NCI-H2081 treated with DMSO at 0.1 percent for 48 hours (cell line): ENCODE measurements at regions not wholly inside any gene's neighbourhood (a gene's known extent, or its start where the extent isn't known, plus 50 kb on each side); places are given as distances from the start of the nearest gene placed in this dataset.
"Not testable (repeated sequence)": the region's sequence is repeated elsewhere in the genome, so short reads cannot be mapped to it uniquely, and the experiment has no call there.

ENCODE experiments used
- DNase-seq: peaks from one replicate; lab custom pipeline; 2025; lab: John Stamatoyannopoulos, UW

DNA sequence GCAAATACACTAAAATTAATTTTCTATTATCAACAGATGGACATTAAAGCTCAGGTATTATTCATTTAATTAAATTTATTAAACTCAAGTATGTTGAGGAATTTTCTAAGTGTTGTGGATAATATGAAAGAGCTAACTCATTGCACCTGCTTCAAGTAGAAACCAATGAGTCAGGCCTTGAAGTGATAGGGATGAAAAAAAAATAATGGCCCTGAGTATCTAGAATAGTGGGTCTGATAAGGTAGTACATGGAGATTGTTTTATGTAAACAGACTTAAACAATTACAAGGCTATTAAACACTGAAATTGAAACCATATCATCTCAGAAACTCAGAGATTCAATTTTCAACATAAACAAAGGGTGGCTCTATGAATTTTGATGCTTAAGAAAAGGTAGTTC, 857.1 kb upstream of the GBE1 start:
- DNase-seq, result no peak

DNA sequence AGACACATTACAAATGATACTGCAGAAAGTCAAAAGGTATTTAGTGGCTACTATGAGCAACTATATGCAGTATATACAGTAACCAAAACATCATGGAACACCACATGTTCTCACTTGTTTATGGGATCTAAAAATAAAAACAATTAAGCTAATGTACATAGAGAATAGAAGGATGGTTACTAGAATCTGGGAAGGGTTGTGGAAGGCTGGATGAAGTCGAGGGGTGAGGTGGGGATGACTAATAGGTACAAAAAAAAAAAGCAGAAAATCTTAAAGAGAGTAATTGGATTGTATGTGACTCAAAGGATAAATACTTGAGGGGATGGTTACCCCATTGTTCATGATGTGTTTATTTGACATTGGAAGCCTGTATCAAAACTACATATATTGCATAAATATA, 848.8 kb upstream of the GBE1 start:
- DNase-seq, result no peak

DNA sequence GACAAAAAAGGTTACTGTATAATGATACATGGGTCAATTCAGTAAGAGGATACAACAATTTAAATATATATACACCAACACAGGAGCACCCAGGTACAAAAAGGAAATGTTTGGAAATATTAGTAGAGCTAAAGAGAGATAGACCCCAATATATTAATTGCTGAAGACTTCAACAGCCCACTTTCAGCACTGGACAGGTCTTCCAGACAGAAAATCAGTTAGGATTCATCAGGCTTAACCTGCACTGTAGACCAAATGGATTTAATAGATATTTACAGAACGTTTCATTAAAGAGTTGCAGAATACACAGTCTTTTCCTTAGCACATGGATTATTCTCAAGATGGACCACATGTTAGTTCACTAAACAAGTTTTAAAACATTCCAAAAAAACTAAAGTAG, 845.9 kb upstream of the GBE1 start:
- DNase-seq, result no peak

DNA sequence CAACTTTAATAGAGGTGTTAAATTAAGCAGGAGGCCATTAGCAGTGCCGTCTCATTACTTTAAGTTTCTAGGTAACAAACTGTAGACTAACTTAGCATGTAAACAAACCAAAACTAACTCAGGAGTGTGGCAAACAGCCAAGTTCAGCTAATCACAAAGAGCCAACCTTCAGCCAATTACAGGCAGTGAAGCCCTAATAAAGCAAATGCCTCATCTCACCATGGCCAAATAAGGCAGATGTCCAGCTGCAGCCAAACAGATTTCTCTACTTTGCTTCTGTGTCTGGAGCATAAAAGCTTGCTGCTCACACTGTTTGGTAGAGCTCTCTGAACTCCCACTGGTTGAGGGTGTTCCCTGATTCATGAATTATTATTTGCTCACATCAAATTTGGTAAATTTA, 835.4 kb upstream of the GBE1 start:
- DNase-seq, result no peak

DNA sequence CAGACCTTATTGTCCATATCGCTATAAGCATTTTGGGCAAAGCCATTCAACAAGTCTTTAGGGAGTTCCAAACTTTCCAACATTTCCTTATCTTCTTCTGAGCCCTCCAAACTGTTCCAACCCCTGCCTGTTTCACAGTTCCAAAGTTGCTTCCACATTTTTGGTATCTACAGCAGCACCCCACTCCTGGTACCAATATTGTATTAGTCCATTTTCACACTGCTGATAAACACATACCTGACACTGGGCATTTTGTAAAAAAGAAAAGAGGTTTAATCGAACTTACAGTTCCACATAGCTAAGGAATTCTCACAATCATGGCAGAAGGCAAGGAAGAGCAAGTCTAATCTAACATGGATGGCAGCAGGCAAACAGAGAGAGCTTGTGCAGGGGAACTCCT, 834.1 kb upstream of the GBE1 start:
- no peak for DNase-seq

DNA sequence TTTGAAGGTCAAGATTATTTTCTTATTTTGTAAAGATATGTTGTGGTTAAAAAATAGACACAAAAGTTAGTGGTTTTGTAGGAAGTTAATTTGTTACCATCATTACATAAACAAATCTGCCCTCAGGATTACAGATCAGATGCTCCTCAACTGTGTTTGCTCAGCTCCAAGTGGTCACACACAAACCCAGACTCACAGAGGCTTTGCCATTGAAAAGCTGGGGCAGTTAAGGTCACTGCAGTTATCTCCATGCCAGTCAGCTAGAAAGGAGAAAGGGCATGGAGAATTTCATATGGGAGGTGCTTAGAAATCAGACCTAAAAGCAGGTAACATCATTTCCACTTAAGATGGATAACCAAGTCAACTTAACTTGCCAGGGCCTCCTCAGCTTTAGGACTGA, 825.7 kb upstream of the GBE1 start:
- no peak for DNase-seq

DNA sequence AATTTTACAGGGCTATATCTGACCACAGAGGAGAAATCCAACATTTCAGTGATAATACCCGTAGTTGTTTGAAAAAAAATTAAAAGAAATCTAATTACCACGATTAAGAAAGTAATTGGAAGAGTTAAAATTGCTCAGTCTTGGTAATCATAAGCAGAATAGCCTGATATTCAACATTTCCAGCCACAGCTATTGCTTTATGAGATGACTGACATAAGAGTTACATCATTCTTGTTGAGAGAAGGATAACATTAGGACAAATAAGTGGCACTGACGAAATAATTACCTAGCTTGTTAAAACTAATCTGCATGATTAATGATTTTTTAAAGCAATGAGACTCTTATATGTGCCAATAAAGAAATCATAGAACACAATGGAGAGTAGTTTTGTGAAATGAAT, 825.0 kb upstream of the GBE1 start:
- no peak for DNase-seq

DNA sequence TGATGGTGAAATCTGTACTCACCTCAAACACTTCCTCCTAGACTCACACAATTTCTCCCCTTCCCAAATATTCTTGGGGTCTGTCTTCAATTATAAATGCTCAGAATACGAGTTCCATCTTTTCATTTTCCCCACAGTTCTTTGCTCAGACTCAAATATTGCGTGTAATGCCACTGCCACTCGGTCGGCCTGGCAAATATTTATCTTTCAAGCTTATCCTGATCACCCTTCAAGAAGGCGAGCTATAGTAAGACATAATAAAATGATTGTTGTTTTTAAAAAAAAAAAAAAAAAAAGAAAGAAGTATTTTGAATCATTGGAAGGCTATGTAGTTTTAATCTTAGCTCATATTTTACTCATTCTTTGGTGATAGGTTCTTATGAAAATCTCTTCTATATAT, 824.6 kb upstream of the GBE1 start:
- not testable (repeated sequence) for DNase-seq

DNA sequence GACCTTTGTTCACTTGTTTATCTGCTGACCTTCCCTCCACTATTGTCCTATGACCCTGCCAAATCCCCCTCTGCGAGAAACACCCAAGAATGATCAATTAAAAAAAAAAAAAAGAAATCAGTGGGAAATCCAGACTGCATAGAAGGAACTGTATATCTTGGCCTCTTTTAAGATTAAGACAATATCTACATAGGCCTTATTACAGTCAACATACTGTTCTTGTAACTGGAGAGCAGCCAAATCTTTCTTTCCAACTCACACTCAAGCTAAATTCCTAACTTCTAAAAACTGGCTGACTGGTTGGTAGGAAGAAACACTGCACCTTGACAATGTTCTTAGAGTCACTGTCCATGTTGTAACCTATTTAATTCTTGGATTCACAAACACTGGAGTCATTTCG, 824.1 kb upstream of the GBE1 start:
- not testable (repeated sequence) for DNase-seq

DNA sequence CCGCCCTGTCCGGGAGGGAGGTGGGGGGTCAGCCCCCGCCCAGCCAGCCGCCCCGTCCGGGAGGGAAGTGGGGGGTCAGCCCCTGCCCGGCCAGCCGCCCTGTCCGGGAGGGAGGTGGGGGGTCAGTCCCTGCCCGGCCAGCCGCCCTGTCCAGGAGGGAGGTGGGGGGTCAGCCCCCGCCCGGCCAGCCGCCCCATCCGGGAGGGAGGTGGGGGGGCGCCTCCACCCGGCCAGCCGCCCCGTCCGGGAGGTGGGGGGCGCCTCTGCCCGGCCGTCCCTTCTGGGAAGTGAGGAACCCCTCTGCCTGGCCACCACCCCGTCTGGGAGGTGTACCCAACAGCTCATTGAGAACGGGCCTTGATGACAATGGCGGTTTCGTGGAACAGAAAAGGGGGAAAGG, 823.4 kb upstream of the GBE1 start:
- DNase-seq, result not testable (repeated sequence)

DNA sequence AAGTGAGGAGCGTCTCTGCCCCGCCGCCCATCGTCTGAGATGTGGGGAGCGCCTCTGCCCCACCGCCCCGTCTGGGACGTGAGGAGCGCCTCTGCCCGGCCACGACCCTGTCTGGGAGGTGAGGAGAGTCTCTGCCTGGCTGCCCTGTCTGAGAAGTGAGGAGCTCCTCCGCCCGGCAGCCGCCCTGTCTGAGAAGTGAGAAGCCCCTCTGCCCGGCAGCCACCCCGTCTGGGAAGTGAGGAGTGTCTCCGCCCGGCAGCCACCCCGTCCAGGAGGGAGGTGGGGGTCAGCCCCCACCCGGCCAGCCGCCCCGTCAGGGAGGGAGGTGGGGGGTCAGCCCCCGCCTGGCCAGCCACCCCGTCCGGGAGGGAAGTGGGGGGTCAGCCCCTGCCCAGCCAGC, 823.0 kb upstream of the GBE1 start:
- DNase-seq, result not testable (repeated sequence)

DNA sequence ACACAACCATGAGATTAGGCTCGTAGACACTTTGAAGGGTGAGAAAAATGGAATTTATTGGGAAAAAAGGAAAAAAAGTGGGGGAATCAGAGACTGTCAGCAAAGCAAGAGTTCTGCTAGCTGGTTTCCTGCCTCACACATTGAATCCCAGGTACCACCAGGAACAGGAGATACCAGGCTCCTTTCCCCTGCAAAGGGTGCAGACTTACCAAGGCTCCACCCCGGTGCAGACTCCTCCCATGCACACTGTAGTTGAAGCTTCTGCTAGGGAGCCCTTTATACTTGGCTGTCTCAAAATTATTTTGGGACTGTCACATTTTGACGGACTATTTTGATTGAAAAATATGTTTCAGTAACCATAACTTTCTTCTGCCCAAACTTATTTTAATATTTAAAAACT, 819.9 kb upstream of the GBE1 start:
- no peak for DNase-seq

DNA sequence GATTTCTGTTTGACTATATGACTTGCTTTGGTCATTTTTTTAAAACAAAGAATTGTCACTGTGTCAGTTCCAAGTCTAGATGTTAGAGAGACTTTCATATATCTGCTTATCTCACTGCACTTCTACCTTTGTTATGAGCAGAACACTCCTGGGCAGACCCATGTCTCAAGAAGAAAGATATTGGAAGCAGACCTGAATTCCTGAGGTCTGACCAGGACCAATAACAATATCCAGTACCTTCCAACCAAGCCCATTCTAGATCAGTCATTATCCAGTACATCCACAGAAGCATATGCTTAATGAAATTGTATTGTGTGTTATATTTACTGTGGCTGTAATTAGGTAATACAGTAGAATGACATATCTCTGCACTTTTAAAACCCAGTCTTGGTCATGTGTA, 811.3 kb upstream of the GBE1 start:
- no peak for DNase-seq

DNA sequence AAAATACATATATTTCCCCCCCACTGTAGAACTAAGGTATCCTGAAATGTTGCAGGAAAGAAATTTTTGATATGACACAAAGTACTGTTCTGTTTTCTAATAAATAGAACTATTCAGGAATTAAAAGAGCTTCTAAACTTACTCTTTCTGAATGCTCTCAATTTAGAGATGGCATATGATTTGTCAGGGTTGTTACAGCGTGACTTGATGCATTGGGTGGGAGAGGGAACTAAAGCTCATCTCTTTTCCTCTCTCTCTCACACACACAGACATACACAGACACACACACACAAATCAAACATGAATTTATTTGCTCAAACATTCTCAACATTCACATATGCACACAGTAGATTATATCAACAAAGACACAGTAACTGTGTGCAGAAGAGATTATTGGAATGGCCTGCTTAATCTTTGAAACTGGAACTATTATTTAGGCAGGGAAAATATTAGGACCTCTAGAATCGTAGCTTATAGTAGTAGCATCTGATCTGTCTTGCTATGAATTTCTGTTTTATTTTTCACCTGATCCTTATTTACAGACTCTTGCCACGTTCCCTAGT, 807.4 kb upstream of the GBE1 start:
- no peak for DNase-seq

DNA sequence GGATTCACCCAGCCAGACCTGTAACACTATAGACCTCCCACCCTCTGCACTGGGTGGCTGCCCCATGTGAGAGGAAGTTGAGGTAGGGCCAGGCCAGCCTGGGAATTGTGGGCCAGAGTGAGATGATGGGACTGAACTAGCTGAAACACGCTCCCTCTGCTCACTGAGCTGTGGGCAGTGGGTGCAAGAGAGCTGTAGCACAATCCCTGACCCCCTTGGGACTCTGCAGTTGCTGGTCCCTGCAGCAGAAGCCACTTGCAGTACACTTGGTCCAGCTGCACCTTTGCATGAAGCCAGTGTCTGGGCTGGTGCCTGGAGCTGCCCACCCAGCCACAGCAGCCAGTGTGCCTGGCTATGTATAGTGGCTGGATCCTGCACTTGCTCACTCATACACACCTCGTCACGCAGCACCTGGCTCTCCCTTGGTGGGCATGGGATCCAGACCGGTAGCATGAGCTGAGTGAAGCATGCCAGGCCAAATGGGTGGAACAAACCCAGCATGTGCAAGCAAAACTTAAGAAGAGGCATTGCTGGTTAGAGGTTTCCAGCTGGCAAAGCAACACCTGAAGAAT, 805.7 kb upstream of the GBE1 start:
- no peak for DNase-seq

DNA sequence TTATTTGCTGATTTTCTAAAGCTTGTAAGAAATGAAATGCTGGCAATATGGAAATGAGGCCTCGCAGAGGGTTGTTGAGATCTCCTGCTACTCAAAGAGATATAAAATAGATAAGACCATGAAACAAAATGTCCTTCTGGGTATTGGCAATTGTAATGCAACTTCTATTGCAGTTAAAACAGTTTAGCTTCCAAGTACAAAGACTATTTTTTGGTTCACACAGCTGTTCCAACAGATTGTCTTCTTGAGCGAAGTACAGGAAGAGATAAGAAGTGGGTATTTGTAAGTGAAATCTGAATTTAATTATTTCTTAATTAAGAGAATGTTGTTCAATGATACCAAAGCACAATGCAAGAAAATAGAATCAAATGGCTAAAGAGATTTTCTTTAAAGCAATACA, 801.5 kb upstream of the GBE1 start:
- DNase-seq, result no peak

DNA sequence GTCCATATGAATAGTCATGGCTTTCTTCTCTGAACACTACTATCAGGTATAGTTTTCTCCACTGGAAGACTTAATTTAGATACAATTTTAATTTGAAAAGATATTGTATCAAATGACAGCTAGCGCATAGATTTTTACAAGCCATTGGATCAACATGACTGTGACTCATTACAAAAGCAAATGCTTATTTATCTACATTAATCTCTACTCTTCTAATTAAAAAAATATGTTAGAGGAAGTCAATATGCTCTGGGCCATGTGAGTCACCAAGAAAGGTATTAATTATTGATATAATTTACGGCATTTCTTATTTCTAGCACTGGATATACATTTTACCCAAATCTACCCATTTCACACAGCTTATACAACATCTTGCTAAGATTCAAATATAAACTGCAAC, 800.3 kb upstream of the GBE1 start:
- no peak for DNase-seq

DNA sequence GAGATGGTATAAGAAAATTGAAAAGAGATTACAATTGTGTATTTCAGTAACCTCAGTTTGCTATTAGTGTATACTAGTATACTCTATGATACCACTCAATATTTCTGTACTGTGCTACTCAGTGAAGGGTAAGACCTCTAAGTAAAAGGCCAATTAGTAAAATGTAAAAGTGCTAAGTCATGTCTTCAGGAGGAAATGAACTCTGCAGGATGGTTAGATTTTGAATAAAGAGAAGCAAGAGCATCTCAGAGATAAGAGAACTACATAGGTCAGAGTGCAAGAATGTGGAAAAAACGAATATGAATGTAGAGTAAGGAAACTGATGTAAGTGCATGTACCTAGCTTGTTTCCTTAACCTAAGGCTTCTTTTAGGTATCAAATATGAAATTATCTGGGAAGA, 796.6 kb upstream of the GBE1 start:
- no peak for DNase-seq

DNA sequence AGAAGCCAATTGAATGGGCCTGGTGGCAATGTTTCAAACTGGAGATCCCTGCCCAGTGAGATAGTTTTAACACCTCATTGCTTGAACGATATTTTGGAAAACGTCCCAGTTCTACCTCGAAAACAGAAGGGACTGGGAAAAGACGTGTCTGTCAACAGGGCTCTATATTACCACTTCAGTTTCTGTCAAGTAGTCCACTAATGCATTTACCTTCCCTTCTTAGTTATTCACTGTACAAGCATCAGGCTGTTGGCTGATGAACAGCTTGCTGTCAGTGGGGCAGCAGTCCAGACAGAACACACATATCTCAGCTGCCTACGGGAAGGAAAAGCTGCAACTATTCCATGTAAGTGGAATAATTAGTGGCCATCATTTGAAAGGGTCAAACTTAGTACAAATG, 794.7 kb upstream of the GBE1 start:
- DNase-seq, result no peak

DNA sequence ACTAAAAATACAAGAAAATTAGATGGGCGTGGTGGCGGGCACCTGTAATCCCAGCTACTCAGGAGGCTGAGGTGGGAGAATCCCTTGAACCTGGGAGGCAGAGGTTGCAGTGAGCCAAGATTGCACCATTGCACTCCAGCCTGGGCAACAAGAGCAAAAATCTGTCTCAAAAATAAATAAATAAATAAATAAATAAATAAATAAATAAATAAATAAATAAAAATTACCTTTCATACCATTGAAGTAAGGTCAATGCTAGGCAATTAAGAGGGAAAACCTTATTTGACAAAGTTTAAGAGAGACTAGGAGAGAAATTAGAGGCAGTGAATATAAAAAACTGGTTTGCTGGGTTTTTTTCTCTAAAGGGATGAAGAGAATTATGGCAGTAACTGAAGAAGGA, 781.1 kb upstream of the GBE1 start:
- DNase-seq, result not testable (repeated sequence)

DNA sequence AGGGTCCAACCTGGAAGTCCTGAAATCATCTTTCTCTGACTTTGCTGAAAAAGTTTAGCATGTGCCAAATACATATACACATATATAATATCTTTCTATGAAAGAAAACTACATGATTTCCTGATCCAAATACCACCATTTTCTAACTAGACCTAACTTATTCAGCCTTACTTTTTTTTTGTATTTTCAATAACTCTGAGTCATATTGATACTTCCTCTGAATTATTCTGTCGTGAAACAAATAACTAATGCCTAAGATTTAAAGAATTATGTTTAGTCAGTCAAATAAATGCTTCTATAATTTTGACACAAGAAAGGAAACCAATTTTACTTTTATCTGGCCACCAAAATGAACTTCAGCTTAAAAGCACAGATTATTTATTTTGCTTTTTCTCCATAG, 760.2 kb upstream of the GBE1 start:
- no peak for DNase-seq

DNA sequence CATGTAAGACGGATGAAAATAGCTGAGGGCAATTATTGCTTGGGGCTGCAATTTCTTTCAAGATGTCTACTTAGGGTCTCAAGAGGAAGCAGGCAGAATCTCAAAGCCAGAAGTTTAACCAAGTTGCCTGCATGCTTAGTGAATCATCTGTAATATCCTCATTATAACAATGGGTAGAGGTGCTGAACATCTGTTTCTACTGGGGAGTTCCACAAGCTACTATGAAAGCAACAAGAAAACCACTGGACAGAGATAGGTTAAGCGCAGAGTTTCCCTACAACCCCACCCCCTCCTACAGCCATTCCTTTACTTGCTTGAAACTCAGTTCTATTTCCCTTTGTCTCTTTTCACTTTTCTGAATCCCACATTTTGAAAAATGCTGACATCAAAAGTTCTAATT, 759.4 kb upstream of the GBE1 start:
- no peak for DNase-seq

DNA sequence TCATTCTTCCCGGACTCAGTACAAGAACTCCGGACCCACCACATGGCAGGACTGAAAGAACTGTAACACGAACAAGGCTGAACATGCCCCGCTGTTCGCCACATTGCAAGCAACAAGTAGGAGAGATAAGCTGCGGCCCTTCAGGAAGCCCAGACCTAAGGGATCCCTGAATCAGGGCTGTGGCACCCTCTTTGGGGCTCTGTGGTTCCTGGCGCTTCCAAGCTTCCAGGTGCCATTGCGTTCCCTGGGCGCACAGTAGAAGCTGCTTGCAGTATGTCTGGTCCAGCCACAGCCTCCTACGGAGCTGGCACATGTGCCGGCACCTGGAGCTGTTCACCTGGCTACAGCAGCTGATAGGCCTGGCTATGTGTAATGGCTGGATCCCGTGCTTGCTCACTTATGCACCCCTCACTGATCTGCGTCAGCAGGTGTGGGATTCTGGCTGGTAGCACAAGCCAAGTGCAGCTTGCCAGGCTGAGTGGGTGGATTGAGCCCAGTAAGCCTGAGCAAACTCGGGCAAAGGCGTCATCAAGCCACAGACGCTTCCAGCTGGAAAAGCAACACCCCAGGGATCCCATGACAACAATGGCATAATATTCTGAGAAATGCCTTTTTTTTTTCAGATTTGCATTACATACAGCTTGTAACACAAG, 748.6 kb upstream of the GBE1 start:
- DNase-seq, result no peak
